ENCODE measurements at regions not wholly inside any gene's neighbourhood (a gene's known extent, or its start where the extent isn't known, plus 50 kb on each side); places are given as distances from the start of the nearest gene placed in this dataset.
"Not testable (repeated sequence)": the region's sequence is repeated elsewhere in the genome, so short reads cannot be mapped to it uniquely, and the experiment has no call there.

DNA sequence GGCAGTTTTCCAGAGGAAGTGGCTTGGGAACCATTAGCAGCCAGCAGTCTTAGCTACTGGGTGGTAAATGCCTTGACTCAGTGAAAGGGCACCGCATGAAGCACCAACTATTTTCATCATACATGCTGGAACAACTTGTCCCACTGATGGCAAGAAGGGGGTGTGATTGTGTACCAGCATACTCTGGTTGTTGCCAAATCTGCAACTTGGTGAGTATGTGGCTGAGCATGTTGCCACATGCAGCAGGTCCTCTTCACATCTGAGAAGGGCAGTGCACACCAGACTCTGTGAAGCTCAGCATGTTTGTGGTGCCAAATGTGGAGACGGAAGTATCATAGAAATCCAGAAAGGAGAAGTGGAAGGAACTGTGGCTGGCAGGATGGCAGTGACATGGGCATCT, 122.1 kb downstream of the CCNG2 start:
- TF ChIP-seq POLR2A (IDR thresholded peaks at IDR 0.05; ENCODE audit: insufficient read depth in 1 of 2, low read depth in 2 of 2, low read length in 2 of 2); ZNF282 (IDR thresholded peaks at IDR 0.05; ENCODE audit: partially characterized antibody); SOX6 (IDR thresholded peaks at IDR 0.05); SOX6 (CRISPR knock-in tag; IDR thresholded peaks at IDR 0.05); ZNF629 (CRISPR knock-in tag; conservative IDR thresholded peaks at IDR 0.05); FOXK2 (IDR thresholded peaks at IDR 0.05); TCF12 (IDR thresholded peaks at IDR 0.05); TCF12 (CRISPR knock-in tag; IDR thresholded peaks at IDR 0.05); ZNF713 (CRISPR knock-in tag; IDR thresholded peaks at IDR 0.05); ZNF225 (CRISPR knock-in tag; IDR thresholded peaks at IDR 0.05); TEAD3 (CRISPR knock-in tag; optimal IDR thresholded peaks at IDR 0.05; ENCODE audit: borderline replicate concordance): not testable (repeated sequence)
- TF ChIP-seq, protein P1, sequence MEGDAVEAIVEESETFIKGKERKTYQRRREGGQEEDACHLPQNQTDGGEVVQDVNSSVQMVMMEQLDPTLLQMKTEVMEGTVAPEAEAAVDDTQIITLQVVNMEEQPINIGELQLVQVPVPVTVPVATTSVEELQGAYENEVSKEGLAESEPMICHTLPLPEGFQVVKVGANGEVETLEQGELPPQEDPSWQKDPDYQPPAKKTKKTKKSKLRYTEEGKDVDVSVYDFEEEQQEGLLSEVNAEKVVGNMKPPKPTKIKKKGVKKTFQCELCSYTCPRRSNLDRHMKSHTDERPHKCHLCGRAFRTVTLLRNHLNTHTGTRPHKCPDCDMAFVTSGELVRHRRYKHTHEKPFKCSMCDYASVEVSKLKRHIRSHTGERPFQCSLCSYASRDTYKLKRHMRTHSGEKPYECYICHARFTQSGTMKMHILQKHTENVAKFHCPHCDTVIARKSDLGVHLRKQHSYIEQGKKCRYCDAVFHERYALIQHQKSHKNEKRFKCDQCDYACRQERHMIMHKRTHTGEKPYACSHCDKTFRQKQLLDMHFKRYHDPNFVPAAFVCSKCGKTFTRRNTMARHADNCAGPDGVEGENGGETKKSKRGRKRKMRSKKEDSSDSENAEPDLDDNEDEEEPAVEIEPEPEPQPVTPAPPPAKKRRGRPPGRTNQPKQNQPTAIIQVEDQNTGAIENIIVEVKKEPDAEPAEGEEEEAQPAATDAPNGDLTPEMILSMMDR (CRISPR knock-in tag; IDR thresholded peaks at IDR 0.05), result not testable (repeated sequence)

All from HepG2 (cell line).